ENCODE measurements at regions not wholly inside any gene's neighbourhood (a gene's known extent, or its start where the extent isn't known, plus 50 kb on each side); places are given as distances from the start of the nearest gene placed in this dataset.

- DNase-seq: no peak
Measured at GRCh38 chr18:34598120-34598635, 111.9 kb upstream of the DTNA start.

DNA sequence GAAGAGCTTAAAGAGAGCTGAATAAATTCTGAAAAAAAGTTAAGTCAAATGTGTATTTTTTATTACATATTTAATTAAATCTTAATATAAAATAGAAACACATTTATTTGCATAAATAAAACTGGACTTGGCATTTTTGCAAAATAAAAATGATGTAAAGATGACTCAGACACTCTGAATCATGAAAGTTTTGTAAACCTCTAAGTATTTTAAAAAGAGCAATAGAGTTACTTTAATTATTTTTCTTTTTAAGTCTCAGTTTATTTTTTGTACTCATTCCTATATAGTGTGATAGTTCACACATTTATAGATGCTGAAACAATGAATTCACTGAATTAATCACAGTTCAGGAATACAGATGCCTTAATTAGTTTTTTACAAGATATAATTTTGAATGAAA lies 109.9 kb upstream of the DTNA start:
- DNase-seq: no peak

- no peak for DNase-seq
Measured at GRCh38 chr18:34600874-34601656, 109.0 kb upstream of the DTNA start.

- DNase-seq: peak; percentile 20
Measured at GRCh38 chr18:34604591-34604990, 105.5 kb upstream of the DTNA start.

DNA sequence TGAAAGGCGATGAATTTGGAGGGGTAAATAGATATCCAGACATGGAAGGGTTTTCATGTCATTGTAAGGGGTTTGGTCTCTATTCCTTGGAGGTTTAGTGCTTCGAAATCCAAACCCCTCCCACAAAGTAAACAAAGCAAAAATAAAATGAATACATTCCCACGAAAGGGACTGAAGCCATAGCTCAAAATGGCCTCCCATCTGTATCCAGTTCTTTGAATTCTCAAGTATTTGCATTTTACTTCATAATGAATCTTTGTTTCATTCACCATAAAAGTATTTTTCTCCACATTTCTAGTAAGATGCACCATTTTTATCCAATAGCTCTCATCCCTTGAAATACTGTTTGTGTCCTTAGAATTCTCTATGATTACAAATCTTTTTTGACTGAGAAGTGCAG lies 103.2 kb upstream of the DTNA start:
- no peak for DNase-seq

- no peak for DNase-seq
Measured at GRCh38 chr18:34608064-34608463, 102.0 kb upstream of the DTNA start.

GRCh38 chr18:34609986-34610648 lies 100.0 kb upstream of the DTNA start:
- DNase-seq: no peak

GRCh38 chr18:34611904-34612303 lies 98.2 kb upstream of the DTNA start:
- no peak for DNase-seq

GRCh38 chr18:34620258-34620861 lies 89.7 kb upstream of the DTNA start:
- no peak for DNase-seq

DNA sequence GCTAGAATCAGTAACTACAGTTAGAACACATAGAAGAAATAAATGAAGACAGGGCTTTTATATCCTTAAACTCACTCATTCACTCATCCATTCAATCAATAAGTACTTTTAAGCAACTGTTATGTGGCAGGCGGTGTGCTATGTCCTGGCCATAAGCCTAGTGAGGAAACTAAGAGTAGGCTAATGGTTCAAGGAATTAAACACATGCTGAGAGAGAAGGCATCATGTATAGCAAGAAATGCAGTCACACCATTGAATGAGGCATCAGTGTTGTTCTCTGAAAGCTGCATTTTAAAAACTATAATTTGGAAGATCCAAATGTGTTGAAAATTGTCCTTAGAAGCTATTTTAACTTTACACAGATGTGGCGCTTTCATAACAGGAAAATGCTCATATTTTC lies 86.5 kb upstream of the DTNA start:
- DNase-seq: no peak

DNA sequence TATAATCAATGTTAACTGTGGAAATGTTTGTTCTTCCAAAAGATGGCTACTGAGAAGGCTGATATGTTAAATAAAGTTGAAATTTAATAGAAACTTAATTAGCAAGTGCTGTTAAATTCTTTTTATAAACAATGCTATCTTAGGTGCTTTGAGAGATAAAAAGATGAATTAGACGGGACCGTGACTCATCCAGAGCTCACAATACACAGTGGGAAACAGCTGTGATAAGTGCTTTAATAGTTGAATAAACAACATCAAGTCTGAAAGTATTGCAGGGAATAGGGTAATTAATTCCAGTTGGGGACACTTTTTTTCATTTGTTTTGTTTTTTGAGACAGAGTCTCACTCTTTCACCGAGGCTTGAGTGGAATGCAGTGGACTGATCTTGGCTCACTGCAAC lies 85.5 kb upstream of the DTNA start:
- DNase-seq: no peak

- no peak for DNase-seq
Measured at GRCh38 chr18:34626404-34627136, 83.5 kb upstream of the DTNA start.

- DNase-seq: no peak
Measured at GRCh38 chr18:34627137-34627920, 82.8 kb upstream of the DTNA start.

- DNase-seq: peak; percentile 7
Measured at GRCh38 chr18:34631093-34631966, 78.8 kb upstream of the DTNA start.

GRCh38 chr18:34632321-34632720 lies 77.8 kb upstream of the DTNA start:
- DNase-seq: no peak

- no peak for DNase-seq
Measured at GRCh38 chr18:34633368-34633767, 76.7 kb upstream of the DTNA start.

GRCh38 chr18:34637094-34637801 lies 72.8 kb upstream of the DTNA start:
- DNase-seq: no peak

GRCh38 chr18:34639687-34640086 lies 70.4 kb upstream of the DTNA start:
- DNase-seq: no peak

- no peak for DNase-seq
Measured at GRCh38 chr18:34640276-34640675, 69.8 kb upstream of the DTNA start.

DNA sequence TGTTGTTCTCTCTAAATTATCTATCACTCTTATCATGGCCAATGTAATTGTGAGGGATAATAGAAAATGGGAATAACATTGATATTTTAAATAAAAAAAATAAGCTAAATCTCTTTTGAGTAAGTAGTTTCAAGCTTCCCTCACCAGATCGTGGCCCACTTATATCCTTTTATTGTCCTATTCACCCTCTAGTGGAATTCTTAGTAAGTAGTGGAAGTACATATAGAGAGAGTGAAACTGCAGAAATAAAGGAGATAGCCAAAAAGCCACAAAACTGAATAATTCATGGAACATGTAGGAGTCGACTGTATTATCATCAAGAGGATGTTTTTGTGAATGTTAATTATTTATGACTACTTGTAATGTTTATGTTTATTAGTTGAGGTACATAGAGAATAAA lies 66.1 kb upstream of the DTNA start:
- no peak for DNase-seq

DNA sequence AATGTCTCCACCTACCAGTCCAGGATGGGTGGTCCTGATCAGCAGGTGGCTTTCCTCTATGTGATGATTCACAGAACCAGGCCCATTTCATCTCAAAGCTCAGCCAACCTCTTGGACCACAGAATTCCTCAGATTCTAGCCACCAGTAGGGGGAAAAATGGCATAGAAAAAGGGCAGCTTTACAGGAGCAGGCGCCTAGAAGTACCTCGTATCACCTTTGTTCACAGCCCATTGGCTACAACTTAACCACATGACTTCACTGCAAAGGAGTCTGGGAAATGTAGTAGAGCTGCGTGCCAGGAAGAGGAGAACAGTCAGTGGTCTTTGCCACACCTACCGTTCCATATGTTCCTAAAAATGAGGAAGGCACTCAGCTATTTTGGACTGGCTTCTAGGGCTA lies 62.8 kb upstream of the DTNA start:
- DNase-seq: no peak

Measured in hematopoietic multipotent progenitor cell treated with erythropoietin and hydrocortisone succinate and interleukin-3 and kit ligand, for 6 days (in vitro differentiated cells).